CD8-positive, alpha-beta memory T cell (primary cell): ENCODE measurements at regions not wholly inside any gene's neighbourhood (a gene's known extent, or its start where the extent isn't known, plus 50 kb on each side); places are given as distances from the start of the nearest gene placed in this dataset.
"Not testable (repeated sequence)": the region's sequence is repeated elsewhere in the genome, so short reads cannot be mapped to it uniquely, and the experiment has no call there.

ENCODE experiments used
- CTCF ChIA-PET: fragments of 350-600 bp; sonication (Branson Sonifier 250); formaldehyde crosslinking; loops from one replicate; lab custom pipeline; 2021; ENCODE audit warnings: antibody characterized with exemption; lab: Charles Lee
- POLR2A ChIA-PET: fragments of 350-600 bp; sonication (Branson Sonifier 250); formaldehyde crosslinking; loops from one replicate; lab custom pipeline; 2021; ENCODE audit warnings: antibody characterized with exemption; lab: Charles Lee
- DNase-seq, 5 donors: peaks; one replicate each; pipeline versions ENCODE4 v3.0.0 to v3.0.0-alpha.2; 2020 to 2022; ENCODE audit warnings: mixed read lengths in 1 of 5
- H3K27ac ChIP-seq: one replicate; pipeline ENCODE4 v1.7.0; 2013; ENCODE audit warnings: low read depth, mild to moderate bottlenecking, low read length, moderate library complexity
- H3K27me3 ChIP-seq: 2 replicates; pipeline ENCODE4 v1.7.0; 2013; ENCODE audit warnings: low read length, mild to moderate bottlenecking; ENCODE audit not compliant: insufficient read depth, poor library complexity, severe bottlenecking
- H3K36me3 ChIP-seq: 2 replicates; pipeline ENCODE4 v1.7.0; 2013; ENCODE audit warnings: mild to moderate bottlenecking, low read length, moderate library complexity; ENCODE audit not compliant: insufficient read depth
- H3K4me1 ChIP-seq: 2 replicates; pipeline ENCODE4 v1.7.0; 2013; ENCODE audit warnings: mild to moderate bottlenecking, low read length, moderate library complexity; ENCODE audit not compliant: insufficient read depth
- H3K4me3 ChIP-seq: 2 replicates; pipeline ENCODE4 v1.7.0; 2013; ENCODE audit warnings: mild to moderate bottlenecking, low read length
- H3K9me3 ChIP-seq: 2 replicates; pipeline ENCODE4 v1.7.0; 2013; ENCODE audit warnings: mild to moderate bottlenecking, low read length
- H3K27ac Mint-ChIP-seq, 8 donors: one replicate each; pipeline ENCODE4 v1.8.0; 2020 to 2021; ENCODE audit warnings: mixed read lengths in 8 of 8, mild to moderate bottlenecking in 6 of 8, inconsistent platforms in 3 of 8, moderate library complexity in 3 of 8
- H3K27me3 Mint-ChIP-seq, 2 donors: one replicate each; pipeline ENCODE4 v1.8.0; 2020 to 2021; ENCODE audit warnings: mixed read lengths in 2 of 2, mild to moderate bottlenecking in 1 of 2, moderate library complexity in 1 of 2
- H3K36me3 Mint-ChIP-seq, 3 donors: one replicate each; pipeline ENCODE4 v1.8.0; 2020 to 2021; ENCODE audit warnings: mixed read lengths in 3 of 3, inconsistent platforms in 1 of 3, mild to moderate bottlenecking in 1 of 3
- H3K4me1 Mint-ChIP-seq, 3 donors: one replicate each; pipeline ENCODE4 v1.8.0; 2020 to 2021; ENCODE audit warnings: mixed read lengths in 3 of 3, inconsistent platforms in 1 of 3, mild to moderate bottlenecking in 1 of 3
- H3K4me3 Mint-ChIP-seq, 7 donors: one replicate each; pipeline ENCODE4 v1.8.0; 2020 to 2021; ENCODE audit warnings: mixed read lengths in 7 of 7, mild to moderate bottlenecking in 6 of 7, moderate library complexity in 4 of 7, inconsistent platforms in 2 of 7
- H3K9me3 Mint-ChIP-seq, 5 donors: one replicate each; pipeline ENCODE4 v1.8.0; 2020 to 2022; ENCODE audit warnings: mixed read lengths in 5 of 5, mild to moderate bottlenecking in 3 of 5, moderate library complexity in 2 of 5, inconsistent platforms in 1 of 5

DNA sequence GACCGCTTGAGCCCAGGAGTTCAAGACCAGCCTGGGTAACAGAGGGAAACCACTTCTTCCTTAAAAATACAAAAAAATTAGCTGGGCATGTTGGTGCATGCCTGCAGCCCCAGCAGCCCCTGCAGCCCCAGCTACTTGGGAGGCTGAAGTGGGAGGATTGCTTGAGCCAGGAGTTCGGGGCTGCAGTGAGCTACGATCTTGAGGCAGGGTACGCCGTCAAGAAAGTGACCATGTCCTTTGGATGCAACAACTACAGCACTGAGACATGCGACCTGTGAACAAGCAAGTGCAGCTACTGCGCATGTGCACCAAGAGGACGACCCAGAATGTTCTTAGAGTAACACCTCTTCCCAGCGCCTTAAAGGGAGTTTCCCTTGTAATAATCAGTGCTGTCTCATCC, 66.6 kb upstream of the ZNF479 start:
- no peak for DNase-seq
- Mint-ChIP-seq H3K27me3 (no peaks in the 10 kb centered on the region), H3K27ac (no peak overlapping the region), H3K4me3 (no peak overlapping the region), H3K4me1 (no peaks in the 10 kb centered on the region), H3K36me3 (no peaks in the 10 kb centered on the region), H3K9me3 (peaks cover 0 to 11% (median 2%) of the 10 kb centered on the region in 5 donors)
- no peaks in the 10 kb centered on the region for H3K9me3 ChIP-seq
- CTCF ChIA-PET, result no interaction called here
- H3K27me3 ChIP-seq, result no peaks in the 10 kb centered on the region
- POLR2A ChIA-PET, result no interaction called here
- no peak overlapping the region for H3K27ac ChIP-seq
- no peaks in the 10 kb centered on the region for H3K4me1 ChIP-seq
- no peaks in the 10 kb centered on the region for H3K36me3 ChIP-seq
- no peak overlapping the region for H3K4me3 ChIP-seq

DNA sequence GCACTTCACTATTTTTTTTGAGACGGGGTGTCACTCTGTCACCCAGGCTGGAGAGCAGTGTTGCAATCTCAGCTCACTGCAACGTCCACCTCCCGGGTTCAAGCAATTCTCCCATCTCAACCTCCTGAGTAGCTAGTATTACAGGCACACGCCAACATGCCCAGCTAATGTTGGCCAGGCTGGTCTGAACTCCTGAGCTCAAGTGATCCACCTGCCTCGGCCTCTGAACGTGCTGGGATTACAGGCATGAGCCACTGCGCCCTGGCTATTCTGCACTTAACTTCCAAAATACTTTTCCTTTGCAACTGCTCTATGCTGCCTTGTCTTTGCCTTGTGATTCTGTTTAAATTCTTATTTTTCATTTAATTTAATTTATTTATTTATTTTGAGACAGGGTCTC, 67.0 kb upstream of the ZNF479 start:
- Histone ChIP-seq H3K36me3 (no peaks in the 10 kb centered on the region), H3K27me3 (no peaks in the 10 kb centered on the region), H3K4me3 (no peak overlapping the region), H3K27ac (no peak overlapping the region), H3K4me1 (no peaks in the 10 kb centered on the region), H3K9me3 (no peaks in the 10 kb centered on the region)
- Mint-ChIP-seq H3K27me3 (no peaks in the 10 kb centered on the region), H3K27ac (no peak overlapping the region), H3K36me3 (no peaks in the 10 kb centered on the region), H3K4me1 (no peaks in the 10 kb centered on the region), H3K4me3 (no peak overlapping the region), H3K9me3 (peaks cover 0 to 14% (median 2%) of the 10 kb centered on the region in 5 donors)
- ChIA-PET POLR2A (no interaction called here), CTCF (no interaction called here)
- DNase-seq, result no peak

DNA sequence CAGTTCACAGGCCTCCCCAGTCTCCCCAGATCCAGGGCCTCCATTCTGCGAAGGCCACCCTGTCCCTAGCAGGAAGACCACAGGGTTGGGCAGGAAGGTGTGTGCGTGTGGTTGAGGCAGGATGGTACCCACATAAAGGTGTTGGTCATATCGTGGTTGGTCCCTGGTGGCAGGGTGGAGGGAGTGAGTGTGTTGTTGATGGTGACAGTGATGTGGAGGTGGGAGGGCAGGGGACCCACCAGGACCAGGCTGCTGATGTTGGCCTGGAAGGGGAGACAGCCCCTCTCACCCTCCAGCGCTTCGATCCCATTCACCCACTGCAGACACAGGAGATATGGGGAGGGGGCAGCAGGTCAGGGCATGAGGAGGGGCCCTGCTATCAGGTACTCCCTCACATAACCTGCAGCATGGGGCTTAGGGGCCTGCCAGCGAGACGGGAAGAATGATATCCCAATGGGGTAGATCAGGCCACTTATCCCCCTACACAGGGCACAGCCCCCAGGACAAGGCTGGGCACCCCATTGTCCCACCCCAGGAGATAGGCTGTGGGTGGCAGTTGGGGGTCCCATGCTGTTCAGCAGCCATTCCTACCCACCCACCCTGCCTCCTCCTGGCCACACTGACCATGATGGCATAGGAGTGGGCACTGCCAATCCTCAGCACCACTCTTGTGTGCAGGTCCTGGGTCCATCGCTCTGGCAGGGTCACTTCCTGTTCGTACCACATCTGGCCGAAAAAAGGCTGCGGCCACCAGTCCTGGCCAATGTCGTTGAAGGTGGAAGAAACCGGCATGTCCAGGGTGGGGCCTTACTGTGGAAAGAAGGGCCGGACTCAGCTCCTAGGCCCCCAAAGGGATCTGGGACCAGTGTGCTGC, 69.0 kb upstream of the ZNF479 start:
- Histone ChIP-seq H3K36me3 (no peaks in the 10 kb centered on the region), H3K27me3 (no peaks in the 10 kb centered on the region), H3K27ac (no peak overlapping the region), H3K4me3 (no peak overlapping the region), H3K4me1 (no peaks in the 10 kb centered on the region), H3K9me3 (no peaks in the 10 kb centered on the region)
- Mint-ChIP-seq H3K27me3 (no peaks in the 10 kb centered on the region), H3K4me3 (no peak overlapping the region), H3K27ac (no peak overlapping the region), H3K4me1 (no peaks in the 10 kb centered on the region), H3K36me3 (no peaks in the 10 kb centered on the region), H3K9me3 (peaks cover 0 to 22% (median 4%) of the 10 kb centered on the region in 5 donors)
- POLR2A ChIA-PET, result no interaction called here
- no peak for DNase-seq
- CTCF ChIA-PET, result no interaction called here

DNA sequence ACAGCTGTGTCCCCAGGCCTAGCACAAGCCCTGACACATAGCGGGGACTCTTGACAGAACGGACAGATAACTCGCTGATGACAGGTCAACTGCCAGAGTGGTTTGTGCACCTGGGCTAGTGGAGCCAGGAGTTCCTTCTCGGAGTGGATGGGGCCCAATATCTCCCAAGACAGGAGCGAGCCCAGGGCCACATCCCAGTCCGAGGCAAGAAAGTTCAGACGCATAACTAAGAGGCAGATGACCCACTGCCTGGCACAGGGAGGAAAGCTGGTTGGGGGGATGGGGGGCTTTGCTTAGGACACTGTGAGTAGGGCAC, 69.6 kb upstream of the ZNF479 start:
- DNase-seq, result no peak
- Mint-ChIP-seq H3K4me3 (no peak overlapping the region), H3K36me3 (no peaks in the 10 kb centered on the region), H3K9me3 (peaks cover 0 to 25% (median 6%) of the 10 kb centered on the region in 5 donors), H3K27me3 (no peaks in the 10 kb centered on the region), H3K27ac (no peak overlapping the region), H3K4me1 (no peaks in the 10 kb centered on the region)
- Histone ChIP-seq H3K27ac (no peak overlapping the region), H3K4me3 (no peak overlapping the region), H3K36me3 (no peaks in the 10 kb centered on the region), H3K9me3 (no peaks in the 10 kb centered on the region), H3K27me3 (no peaks in the 10 kb centered on the region), H3K4me1 (no peaks in the 10 kb centered on the region)
- ChIA-PET CTCF (no interaction called here), POLR2A (no interaction called here)

DNA sequence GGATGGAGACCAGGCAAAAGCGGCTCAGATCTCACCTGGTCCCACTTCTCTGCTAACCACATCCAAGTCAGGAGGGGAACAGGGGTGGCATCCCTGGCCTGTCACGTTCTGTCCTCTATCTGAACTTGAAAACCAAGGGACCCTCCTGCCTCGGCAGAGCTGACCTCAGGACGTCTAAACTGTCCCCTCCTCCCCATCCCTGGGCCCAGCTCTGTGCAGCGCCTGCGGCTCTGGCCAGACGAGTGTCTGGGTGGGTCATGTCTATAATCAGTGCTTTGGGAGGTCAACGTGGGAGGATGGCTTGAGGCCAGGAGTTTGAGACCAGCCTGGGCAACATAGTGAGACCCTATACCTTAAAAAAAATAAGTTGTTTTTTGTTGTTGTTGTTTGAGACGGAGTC, 70.0 kb upstream of the ZNF479 start:
- H3K4me1 ChIP-seq, result no peaks in the 10 kb centered on the region
- no peak overlapping the region for H3K4me3 ChIP-seq
- Mint-ChIP-seq H3K36me3 (no peaks in the 10 kb centered on the region), H3K27ac (no peak overlapping the region), H3K4me3 (no peak overlapping the region), H3K9me3 (peaks cover 0 to 25% (median 6%) of the 10 kb centered on the region in 5 donors), H3K4me1 (no peaks in the 10 kb centered on the region), H3K27me3 (no peaks in the 10 kb centered on the region)
- no peak overlapping the region for H3K27ac ChIP-seq
- POLR2A ChIA-PET, result no interaction called here
- no peaks in the 10 kb centered on the region for H3K9me3 ChIP-seq
- no peaks in the 10 kb centered on the region for H3K36me3 ChIP-seq
- H3K27me3 ChIP-seq, result no peaks in the 10 kb centered on the region
- CTCF ChIA-PET, result no interaction called here
- no peak for DNase-seq

DNA sequence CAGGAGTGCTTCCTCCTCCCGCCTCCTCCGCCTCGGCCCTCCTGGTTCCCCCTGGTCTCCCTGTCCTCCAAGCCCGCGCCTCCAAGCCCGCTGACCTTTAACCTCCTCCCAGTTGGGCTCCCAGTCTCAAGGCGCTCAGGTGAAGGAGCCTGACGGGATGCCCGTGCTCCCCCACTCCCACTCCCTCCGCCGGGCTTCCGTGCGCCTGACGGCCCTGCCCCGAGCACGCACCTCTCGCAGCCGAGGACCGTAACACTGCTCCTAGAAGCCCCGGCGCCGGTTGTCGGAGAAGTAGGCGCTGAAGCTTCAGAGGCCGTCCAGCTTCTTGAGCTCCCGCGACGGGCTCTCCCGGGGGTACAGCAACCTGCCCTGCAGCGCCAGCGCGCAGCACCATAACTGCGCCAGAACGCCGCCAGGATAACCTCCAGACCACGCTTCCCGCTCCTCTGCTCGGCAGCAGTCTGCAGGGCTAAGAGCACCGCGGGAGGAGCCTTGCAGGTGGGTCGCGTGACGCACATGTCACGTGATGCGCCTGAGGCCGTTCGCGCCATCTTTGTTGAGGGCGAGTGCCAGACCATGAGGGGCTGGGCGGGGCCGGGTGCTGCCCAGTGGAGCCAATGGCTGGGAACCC, 71.0 kb upstream of the ZNF479 start:
- Histone ChIP-seq H3K36me3 (no peaks in the 10 kb centered on the region), H3K27me3 (no peaks in the 10 kb centered on the region), H3K4me3 (no peak overlapping the region), H3K27ac (no peak overlapping the region), H3K9me3 (no peaks in the 10 kb centered on the region), H3K4me1 (no peaks in the 10 kb centered on the region)
- Mint-ChIP-seq H3K4me1 (no peaks in the 10 kb centered on the region), H3K27ac (no peak overlapping the region), H3K9me3 (peaks cover 0 to 32% (median 13%) of the 10 kb centered on the region in 5 donors), H3K4me3 (no peak overlapping the region), H3K27me3 (no peaks in the 10 kb centered on the region), H3K36me3 (no peaks in the 10 kb centered on the region)
- no peak for DNase-seq
- POLR2A ChIA-PET, result no interaction called here
- CTCF ChIA-PET, result no interaction called here

DNA sequence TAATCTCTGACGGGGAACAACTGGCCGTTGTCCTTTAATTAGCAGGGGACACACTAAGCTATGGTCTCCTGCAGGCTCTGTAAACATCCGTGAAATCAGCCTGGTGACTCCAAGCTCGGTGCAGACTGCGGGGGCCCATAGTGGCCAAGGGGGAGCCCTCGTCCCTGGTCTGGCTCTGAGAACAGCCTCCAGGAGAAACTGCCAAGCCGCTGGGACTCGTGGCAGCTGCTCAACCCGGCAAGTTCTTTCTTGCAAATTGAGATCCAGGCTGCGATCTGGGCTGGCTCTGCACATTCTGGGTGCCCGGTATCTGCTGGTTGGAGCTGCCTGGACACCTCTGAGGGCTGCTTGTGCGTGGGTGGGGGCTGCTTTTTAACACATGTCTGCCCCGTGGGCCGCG, 71.6 kb upstream of the ZNF479 start:
- H3K4me1 Mint-ChIP-seq, H3K27me3 Mint-ChIP-seq, CTCF ChIA-PET, POLR2A ChIA-PET, H3K27me3 ChIP-seq, DNase-seq, H3K36me3 Mint-ChIP-seq, H3K27ac Mint-ChIP-seq, H3K4me3 Mint-ChIP-seq, H3K4me1 ChIP-seq, H3K4me3 ChIP-seq, H3K9me3 ChIP-seq, H3K27ac ChIP-seq, H3K36me3 ChIP-seq: not testable (repeated sequence)
- peaks cover 1 to 37% (median 17%) of the 10 kb centered on the region in 5 donors for H3K9me3 Mint-ChIP-seq

DNA sequence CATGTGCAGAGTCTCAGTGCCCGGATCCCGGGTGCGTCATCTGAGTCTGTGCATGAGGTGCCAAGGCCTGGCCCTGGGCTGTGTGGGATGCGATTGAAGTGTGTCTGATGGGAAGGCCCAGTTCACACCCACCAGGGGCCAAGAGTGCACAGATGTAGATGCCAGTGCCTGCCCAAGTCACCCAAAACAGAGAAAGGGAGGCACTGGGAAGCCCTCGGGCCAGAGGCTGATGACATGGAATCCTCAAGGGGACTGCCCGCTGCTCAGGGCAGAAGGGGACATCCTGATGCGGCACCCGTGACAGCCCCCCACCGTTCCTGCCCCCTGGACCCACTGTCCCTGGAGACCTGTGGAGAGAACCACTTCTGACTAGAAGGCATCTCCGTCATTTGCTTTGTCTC, 72.2 kb upstream of the ZNF479 start:
- H3K27ac Mint-ChIP-seq, result no peak overlapping the region
- ChIA-PET CTCF (no interaction called here), POLR2A (no interaction called here)
- no peaks in the 10 kb centered on the region for H3K4me1 Mint-ChIP-seq
- H3K4me3 Mint-ChIP-seq, result no peak overlapping the region
- peaks cover 4 to 43% (median 17%) of the 10 kb centered on the region in 5 donors for H3K9me3 Mint-ChIP-seq
- H3K27me3 Mint-ChIP-seq, result no peaks in the 10 kb centered on the region
- Histone ChIP-seq H3K27ac (no peak overlapping the region), H3K27me3 (no peaks in the 10 kb centered on the region), H3K36me3 (no peaks in the 10 kb centered on the region), H3K4me1 (no peaks in the 10 kb centered on the region), H3K4me3 (no peak overlapping the region), H3K9me3 (no peaks in the 10 kb centered on the region)
- H3K36me3 Mint-ChIP-seq, result peaks cover 0 to 2% (median 0%) of the 10 kb centered on the region in 3 donors
- no peak for DNase-seq
